ENCODE measurements at regions not wholly inside any gene's neighbourhood (a gene's known extent, or its start where the extent isn't known, plus 50 kb on each side); places are given as distances from the start of the nearest gene placed in this dataset.
"Not testable (repeated sequence)": the region's sequence is repeated elsewhere in the genome, so short reads cannot be mapped to it uniquely, and the experiment has no call there.

- no peak overlapping the region for H3K4me3 ChIP-seq (ENCODE audit: low read depth, low read length)
- no peak for TF ChIP-seq CTCF (conservative IDR thresholded peaks at IDR 0.05; ENCODE audit: low read depth, low read length)
- no peak for DNase-seq (ENCODE audit: low read depth)
Observed at GRCh38 chr3:104214277-104214676, 1152.4 kb upstream of the ALCAM start.

GRCh38 chr3:104214937-104215336, 1151.8 kb upstream of the ALCAM start:
- DNase-seq (ENCODE audit: low read depth), result no peak
- no peak overlapping the region for H3K4me3 ChIP-seq (ENCODE audit: low read depth, low read length)
- TF ChIP-seq CTCF (conservative IDR thresholded peaks at IDR 0.05; ENCODE audit: low read depth, low read length), result no peak

- H3K4me3 ChIP-seq (ENCODE audit: low read depth, low read length); DNase-seq (ENCODE audit: low read depth): not testable (repeated sequence)
Observed at GRCh38 chr3:104219046-104219445, 1147.7 kb upstream of the ALCAM start.

GRCh38 chr3:104234442-104235194, 1132.1 kb upstream of the ALCAM start:
- no peak overlapping the region for H3K4me3 ChIP-seq (ENCODE audit: low read depth, low read length)
- no peak for DNase-seq (ENCODE audit: low read depth)
- no peak for TF ChIP-seq CTCF (conservative IDR thresholded peaks at IDR 0.05; ENCODE audit: low read depth, low read length)

- TF ChIP-seq CTCF (conservative IDR thresholded peaks at IDR 0.05; ENCODE audit: low read depth, low read length), result no peak
- H3K4me3 ChIP-seq (ENCODE audit: low read depth, low read length), result no peak overlapping the region
- no peak for DNase-seq (ENCODE audit: low read depth)
Observed at GRCh38 chr3:104244680-104245220, 1122.0 kb upstream of the ALCAM start.

- H3K4me3 ChIP-seq (ENCODE audit: low read depth, low read length), result no peak overlapping the region
- no peak for TF ChIP-seq CTCF (conservative IDR thresholded peaks at IDR 0.05; ENCODE audit: low read depth, low read length)
- DNase-seq (ENCODE audit: low read depth), result no peak
Observed at GRCh38 chr3:104245261-104245660, 1121.4 kb upstream of the ALCAM start.

GRCh38 chr3:104245981-104246380, 1120.7 kb upstream of the ALCAM start:
- DNase-seq (ENCODE audit: low read depth), result no peak
- no peak overlapping the region for H3K4me3 ChIP-seq (ENCODE audit: low read depth, low read length)
- TF ChIP-seq CTCF (conservative IDR thresholded peaks at IDR 0.05; ENCODE audit: low read depth, low read length), result no peak
